ENCODE measurements at regions not wholly inside any gene's neighbourhood (a gene's known extent, or its start where the extent isn't known, plus 50 kb on each side); places are given as distances from the start of the nearest gene placed in this dataset.

- TF ChIP-seq GABPA (IDR thresholded peaks at IDR 0.05; ENCODE audit: low read depth) (no peak), CTCF (IDR thresholded peaks at IDR 0.05; ENCODE audit: insufficient read depth, low read length) (no peak), SPI1 (IDR thresholded peaks at IDR 0.05; ENCODE audit: borderline replicate concordance, low read depth) (no peak), POLR2AphosphoS5 (IDR thresholded peaks at IDR 0.05; ENCODE audit: low read depth) (no peak)
These were observed 67.4 kb downstream of the TNP1 start for GRCh38 chr2:216792222-216793021.

All from HL-60 (cell line).